ENCODE measurements at regions not wholly inside any gene's neighbourhood (a gene's known extent, or its start where the extent isn't known, plus 50 kb on each side); places are given as distances from the start of the nearest gene placed in this dataset.

GRCh38 chr11:27860811-27861210 lies 160.6 kb upstream of the BDNF start:
- no peak for DNase-seq (ENCODE audit: low read depth in 2 of 2)

- no peak for DNase-seq (ENCODE audit: low read depth in 2 of 2)
Observed at GRCh38 chr11:27858866-27859265, 158.6 kb upstream of the BDNF start.

DNA sequence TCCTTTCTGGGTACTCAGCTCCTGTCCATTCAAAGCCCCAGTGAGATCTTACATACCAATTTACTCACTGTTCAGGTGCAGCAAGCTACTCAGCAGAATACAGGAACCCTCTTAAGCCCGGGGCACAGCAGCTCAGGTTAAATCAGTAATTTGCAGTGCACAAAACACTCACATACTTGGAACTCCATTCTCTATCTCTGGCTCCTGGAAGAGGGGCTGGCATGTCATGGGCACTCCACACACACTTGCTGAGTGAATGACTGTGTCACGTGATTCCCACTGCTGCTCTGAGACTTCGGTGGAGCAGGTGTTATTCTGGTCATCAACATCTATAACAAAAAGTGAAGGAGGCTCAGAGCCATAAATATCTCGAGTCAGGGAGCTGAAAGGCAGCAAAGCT lies 157.3 kb upstream of the BDNF start:
- DNase-seq (ENCODE audit: low read depth in 2 of 2), result no peak

GRCh38 chr11:27857014-27857413 lies 156.8 kb upstream of the BDNF start:
- DNase-seq (ENCODE audit: low read depth in 2 of 2), result no peak

DNA sequence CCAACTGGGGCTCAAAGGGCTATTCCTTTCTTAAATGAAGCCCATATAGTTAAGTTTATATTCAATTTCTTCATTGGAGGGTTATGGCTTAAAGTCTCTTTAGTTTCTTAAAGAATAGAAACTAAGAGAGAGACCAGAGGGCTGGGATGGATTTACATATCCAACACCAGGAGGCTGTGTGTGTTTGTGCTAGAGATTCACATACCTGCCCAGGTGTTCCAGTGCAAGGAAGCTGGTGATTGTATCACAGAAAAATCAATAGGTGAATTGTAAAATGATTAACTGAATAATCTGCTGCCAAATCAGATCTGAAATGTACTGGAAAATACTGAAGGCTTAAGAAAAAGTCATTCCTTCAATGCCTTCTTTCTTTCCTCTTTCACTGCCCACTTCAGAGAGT lies 148.2 kb upstream of the BDNF start:
- no peak for DNase-seq (ENCODE audit: low read depth in 2 of 2)

- DNase-seq (ENCODE audit: low read depth in 2 of 2), result no peak
Observed at GRCh38 chr11:27847496-27847895, 147.2 kb upstream of the BDNF start.

GRCh38 chr11:27842290-27842689 lies 142.0 kb upstream of the BDNF start:
- no peak for DNase-seq (ENCODE audit: low read depth in 2 of 2)

DNA sequence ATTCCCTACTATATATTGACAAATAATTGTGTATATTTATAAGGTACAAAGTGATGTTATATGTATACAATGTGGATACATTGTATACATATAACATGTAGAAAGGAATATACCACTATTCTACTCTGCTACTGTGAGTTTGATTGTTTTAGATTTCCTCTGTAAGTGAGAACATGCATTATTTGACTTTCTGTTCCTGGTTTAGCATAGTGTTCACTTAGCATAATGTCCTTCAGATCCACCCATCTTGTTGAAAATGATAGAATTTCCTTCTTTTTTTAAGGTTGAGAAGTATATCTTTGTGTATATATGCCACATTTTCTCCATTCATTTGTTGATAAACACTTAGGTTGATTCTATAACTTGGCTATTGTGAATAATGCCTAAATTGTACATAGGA lies 140.8 kb upstream of the BDNF start:
- no peak for DNase-seq (ENCODE audit: low read depth in 2 of 2)

GRCh38 chr11:27839226-27839913 lies 139.1 kb upstream of the BDNF start:
- peak in 1 of 2 donors; percentile 10 for DNase-seq (ENCODE audit: low read depth in 2 of 2)

GRCh38 chr11:27838674-27839073 lies 138.4 kb upstream of the BDNF start:
- DNase-seq (ENCODE audit: low read depth in 2 of 2), result no peak

DNA sequence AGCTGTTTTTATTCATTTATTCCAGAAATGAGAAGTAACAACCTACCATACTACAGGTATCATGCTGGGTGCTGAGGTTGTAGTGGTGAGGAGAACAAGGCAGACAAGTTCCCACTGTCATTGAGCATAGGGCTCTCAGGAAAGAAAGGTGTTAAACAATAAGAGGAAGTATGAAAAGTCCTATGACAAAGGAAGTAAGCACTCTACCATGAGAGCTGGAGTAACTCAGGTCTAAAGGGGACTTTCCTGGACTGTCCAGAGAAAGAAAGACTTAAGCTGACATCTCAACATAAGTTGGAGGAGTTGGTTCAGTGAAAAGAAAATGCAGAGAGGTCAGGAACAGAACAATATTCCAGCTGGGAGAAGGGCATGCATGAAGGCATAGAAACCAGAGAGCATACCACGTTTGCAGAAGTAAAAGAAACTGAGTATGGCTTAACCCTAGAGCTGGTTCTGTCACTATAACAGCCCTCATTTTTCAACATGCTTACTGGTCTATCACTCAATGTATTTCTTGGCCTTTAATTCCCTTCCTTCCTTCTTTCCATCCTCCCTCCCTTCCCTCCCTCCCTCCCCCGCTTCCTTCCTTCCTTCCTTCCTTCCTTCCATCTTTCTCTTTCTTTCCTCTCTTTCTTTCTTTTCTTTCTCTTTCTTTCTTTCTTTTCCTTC lies 137.8 kb upstream of the BDNF start:
- DNase-seq (ENCODE audit: low read depth in 2 of 2), result no peak

DNA sequence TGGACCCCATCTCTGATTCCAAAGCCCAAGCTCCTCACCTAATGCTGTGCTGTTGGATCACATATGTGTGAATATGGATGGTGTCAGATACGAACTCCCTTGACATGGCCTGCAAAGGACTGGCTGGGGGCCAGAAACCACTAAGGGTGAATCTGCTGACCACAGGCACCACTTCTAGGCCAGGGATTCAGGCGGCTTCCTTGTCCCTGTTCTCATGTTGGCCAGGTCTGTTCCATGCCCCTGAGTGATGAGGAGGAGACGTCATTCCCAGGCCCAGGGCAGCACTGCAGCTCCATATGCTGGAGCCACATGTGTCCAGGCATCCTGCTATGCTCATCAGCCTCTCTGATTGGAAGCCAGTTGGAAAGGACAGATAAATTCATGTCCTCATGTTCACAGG lies 130.0 kb upstream of the BDNF start:
- DNase-seq (ENCODE audit: low read depth in 2 of 2), result no peak

DNA sequence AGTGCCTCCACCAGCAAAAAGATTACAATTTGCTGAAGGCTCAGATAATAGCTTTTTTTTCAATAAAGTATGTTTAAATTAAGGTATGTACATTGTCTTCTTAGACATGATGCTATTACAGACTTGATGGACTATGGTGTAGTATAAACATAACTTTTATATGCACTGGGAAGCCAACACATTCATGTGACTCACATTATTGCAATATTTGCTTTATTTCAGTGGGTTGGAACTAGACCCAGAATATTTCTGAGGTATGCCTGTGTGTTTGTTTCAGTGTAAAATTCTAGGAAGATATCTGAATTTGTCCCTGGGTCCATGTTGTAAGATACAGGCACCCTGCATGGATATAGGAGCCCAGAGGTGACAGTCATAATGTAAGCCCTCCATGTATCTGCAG lies 120.0 kb upstream of the BDNF start:
- DNase-seq (ENCODE audit: low read depth in 2 of 2), result no peak

DNA sequence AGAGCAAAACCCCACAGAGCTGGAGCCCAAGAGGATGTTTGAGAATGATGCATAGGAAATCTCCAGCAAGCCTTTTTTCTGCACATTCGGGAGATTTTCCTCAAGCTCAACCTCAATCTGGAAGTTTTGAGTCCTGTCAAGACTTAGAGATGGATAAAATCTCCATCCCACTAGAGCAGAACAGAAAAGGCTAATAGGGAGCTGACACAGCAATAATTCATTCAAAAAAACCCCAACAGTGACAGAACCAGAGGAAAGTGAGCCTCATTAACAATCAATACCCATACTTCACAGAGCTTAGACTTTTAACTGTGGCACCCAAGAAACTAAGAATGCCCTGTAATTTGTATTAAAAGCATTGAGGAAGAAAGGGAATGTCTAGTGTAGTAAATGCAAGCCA lies 115.9 kb upstream of the BDNF start:
- DNase-seq (ENCODE audit: low read depth in 2 of 2), result no peak

- no peak for DNase-seq (ENCODE audit: low read depth in 2 of 2)
Observed at GRCh38 chr11:27812341-27812740, 112.1 kb upstream of the BDNF start.

DNA sequence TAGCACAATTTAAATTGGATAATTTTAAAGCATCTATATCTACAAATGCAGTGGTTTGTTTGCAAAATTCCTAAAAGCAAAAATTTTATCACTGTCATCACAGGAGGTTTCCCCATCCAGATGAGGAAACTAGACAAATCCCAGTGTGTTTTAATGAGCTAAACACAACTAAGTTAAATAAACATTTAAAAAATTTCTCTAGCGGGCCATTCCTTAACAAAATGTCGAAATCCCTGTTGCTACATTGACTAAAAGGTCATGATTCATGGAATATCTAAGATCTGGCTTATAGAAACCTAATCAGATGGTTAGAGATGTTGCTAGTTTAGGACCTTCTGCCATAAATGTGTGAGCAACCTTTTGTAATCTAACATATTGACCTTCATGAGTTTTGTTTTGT lies 107.3 kb upstream of the BDNF start:
- no peak for DNase-seq (ENCODE audit: low read depth in 2 of 2)

GRCh38 chr11:27806122-27806521 lies 105.9 kb upstream of the BDNF start:
- no peak for DNase-seq (ENCODE audit: low read depth in 2 of 2)

DNA sequence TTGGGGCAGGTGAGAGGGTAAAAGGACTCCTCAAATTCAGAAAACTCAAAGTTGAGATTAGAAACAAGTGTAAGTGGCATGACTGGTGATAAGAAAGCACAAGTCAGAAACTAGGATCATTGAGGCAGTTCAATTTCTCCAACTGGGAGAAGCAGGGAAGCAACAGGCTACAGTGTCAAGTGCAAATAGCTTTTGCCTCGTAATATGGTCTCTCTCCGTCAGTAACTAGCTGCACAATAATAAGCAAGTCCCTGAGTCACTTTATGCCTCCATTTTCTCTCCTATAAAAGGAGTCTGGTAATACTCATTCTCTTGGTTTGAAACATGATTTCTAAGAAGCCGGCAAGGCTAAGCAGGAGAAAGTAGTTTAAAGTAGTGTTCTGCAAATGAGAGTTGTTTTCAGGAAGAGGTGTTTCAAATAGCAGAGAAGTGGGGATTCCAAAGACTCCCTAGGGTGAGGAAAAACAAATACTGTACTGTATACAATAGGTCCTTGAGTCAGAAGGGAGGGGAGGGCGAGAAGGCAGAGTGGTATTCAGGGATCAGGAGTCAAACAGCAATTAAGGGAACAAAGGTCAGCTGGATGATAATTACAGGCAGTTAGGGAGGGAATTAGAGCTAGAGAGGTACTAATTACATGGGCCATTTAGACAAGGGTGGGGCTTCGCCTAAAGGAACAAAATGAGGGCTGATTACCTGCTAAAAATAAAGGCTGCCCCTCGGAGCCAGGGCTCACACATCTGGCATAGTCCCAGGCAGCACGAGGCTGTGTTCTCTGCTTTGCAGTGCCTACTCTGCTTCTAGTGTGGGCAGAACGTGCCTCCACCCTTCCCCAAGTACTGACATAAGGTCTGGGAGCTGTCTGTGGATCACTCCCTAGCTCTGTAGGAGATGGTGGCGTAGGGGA lies 96.0 kb upstream of the BDNF start:
- DNase-seq (ENCODE audit: low read depth in 2 of 2), result no peak

- no peak for DNase-seq (ENCODE audit: low read depth in 2 of 2)
Observed at GRCh38 chr11:27786864-27787263, 86.6 kb upstream of the BDNF start.

DNA sequence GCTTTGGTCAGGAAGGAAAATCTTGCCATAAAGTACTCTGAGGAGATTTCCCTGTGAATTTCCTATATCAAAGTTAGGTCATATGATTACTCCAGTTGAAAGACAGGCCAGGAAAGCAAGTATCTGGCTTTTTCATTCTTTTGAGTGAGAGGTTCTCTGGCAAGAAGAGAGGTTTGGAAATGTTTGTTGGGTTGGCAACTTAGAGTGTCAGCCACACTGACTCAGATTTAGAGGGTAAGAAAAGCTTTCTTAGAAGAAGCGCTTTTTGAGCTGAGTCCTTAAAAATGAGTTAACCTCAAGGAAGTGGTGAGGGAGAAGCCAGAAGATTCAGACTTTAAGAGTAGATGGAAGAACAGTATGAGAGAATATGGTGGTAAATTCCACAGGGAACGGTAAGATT lies 86.1 kb upstream of the BDNF start:
- DNase-seq (ENCODE audit: low read depth in 2 of 2), result no peak

DNA sequence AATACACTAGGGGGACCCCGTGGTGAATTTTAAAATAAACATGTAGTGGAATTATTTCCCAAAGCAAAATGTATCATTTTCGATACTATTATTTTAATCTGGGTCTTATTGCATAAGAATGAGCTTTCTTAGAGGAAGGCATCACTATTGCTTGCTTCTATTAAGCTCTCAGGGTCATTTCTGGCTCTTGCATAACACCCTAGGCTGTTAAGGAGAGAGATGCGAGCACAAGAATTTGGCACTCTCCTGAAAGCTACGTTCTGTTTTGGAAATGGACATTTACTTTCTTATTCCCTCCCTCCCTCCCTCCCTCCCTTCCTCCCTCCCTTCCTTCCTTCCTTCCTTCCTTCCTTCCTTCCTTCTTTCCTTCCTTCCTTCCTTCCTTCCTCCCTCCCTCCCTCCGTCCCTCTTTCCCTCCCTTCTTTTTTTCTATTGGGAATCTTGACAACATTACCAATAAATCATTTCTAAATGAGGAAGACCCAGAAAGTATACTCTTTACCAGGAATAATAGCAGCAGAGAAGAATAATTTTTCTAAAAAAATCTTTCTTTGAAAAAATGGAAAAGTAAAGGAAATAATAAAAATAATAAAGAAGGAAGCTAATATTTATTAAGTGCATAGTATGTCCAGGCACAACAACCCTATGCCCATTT lies 83.6 kb upstream of the BDNF start:
- no peak for DNase-seq (ENCODE audit: low read depth in 2 of 2)

DNA sequence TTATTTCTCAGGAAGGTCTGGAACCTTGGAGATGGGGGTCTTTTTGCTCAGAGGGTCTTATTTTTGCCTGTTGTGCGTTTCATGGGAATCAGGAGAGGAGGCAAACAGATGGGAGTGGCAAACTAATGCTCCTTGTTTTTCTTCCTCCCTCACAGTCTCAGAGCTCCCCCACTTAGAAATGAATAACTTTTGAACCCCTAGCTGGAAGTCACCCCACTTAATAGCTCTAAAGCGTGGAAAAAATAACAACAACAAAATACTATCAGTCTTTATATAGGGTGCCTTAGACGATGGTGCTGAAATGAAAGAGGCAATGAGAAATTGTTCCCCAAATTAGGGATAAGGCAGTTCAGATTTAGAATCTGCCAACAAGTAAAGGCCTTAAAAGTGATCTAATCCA lies 76.8 kb upstream of the BDNF start:
- no peak for DNase-seq (ENCODE audit: low read depth in 2 of 2)
